H1 (cell line): ENCODE measurements at regions not wholly inside any gene's neighbourhood (a gene's known extent, or its start where the extent isn't known, plus 50 kb on each side); places are given as distances from the start of the nearest gene placed in this dataset.

ENCODE experiments used
- CTCF ChIA-PET: fragments of 300-600 bp; sonication (Branson Sonifier 250); formaldehyde crosslinking; loops from one replicate; lab custom pipeline; 2021; ENCODE audit not compliant: partially characterized antibody; lab: Charles Lee
- POLR2A ChIA-PET: fragments of 300-600 bp; sonication (Branson Sonifier 250); formaldehyde crosslinking; loops from one replicate; lab custom pipeline; 2021; ENCODE audit warnings: inconsistent platforms; ENCODE audit not compliant: partially characterized antibody; lab: Charles Lee
- DNase-seq, 2 experiments: peaks; one replicate each; pipeline versions ENCODE4 v3.0.0 to v3.0.0-alpha.2; 2010 to 2022; ENCODE audit warnings: low spot score in 2 of 2, low read depth in 1 of 2, mixed read lengths in 1 of 2
- FAIRE-seq: peaks from 2 replicates; lab custom pipeline; 2011; peaks lifted over from hg19 to GRCh38; lab: Jason Lieb, UNC
- H2AFZ ChIP-seq: 2 replicates; pipeline ENCODE4 v1.8.1; 2012; ENCODE audit warnings: low read length, inconsistent platforms
- H2AK5ac ChIP-seq: 2 replicates; pipeline ENCODE4 v1.6.1; 2013; ENCODE audit warnings: low read depth, low read length
- H2BK120ac ChIP-seq: replicated peaks from 2 replicates; pipeline ENCODE3; 2013; ENCODE audit warnings: low read depth, low read length, inconsistent platforms
- H2BK12ac ChIP-seq: 2 replicates; pipeline ENCODE4 v1.6.1; 2013; ENCODE audit warnings: low read depth, low read length
- H2BK15ac ChIP-seq: 2 replicates; pipeline ENCODE4 v1.6.1; 2013; ENCODE audit warnings: low read length
- H2BK20ac ChIP-seq: 2 replicates; pipeline ENCODE4 v1.6.1; 2013; ENCODE audit warnings: low read length
- H2BK5ac ChIP-seq: 2 replicates; pipeline ENCODE4 v1.6.1; 2013; ENCODE audit warnings: low read depth, low read length
- H3K14ac ChIP-seq: 2 replicates; pipeline ENCODE4 v1.6.1; 2013; ENCODE audit warnings: inconsistent platforms; ENCODE audit not compliant: insufficient read length
- H3K18ac ChIP-seq: 2 replicates; pipeline ENCODE4 v1.6.1; 2013; ENCODE audit warnings: low read length; ENCODE audit errors: extremely low read depth
- H3K23ac ChIP-seq: 2 replicates; pipeline ENCODE4 v1.6.1; 2013; ENCODE audit warnings: inconsistent platforms; ENCODE audit not compliant: insufficient read length
- H3K23me2 ChIP-seq: 2 replicates; pipeline ENCODE4 v1.6.1; 2013; ENCODE audit warnings: low read depth, low read length
- H3K27ac ChIP-seq: 2 replicates; pipeline ENCODE4 v1.6.1; 2011; ENCODE audit warnings: low read depth, low read length, inconsistent platforms
- H3K27me3 ChIP-seq, 4 experiments: replicated peaks in 1 of 4; 1 replicate in 1 of 4; 2 replicates in 3 of 4; pipeline versions ENCODE4 v1.6.1 to v1.8.1; 2011 to 2013; ENCODE audit warnings: low read length in 3 of 4, mild to moderate bottlenecking in 3 of 4, inconsistent platforms in 2 of 4, mixed read lengths in 2 of 4, moderate library complexity in 1 of 4; ENCODE audit not compliant: control insufficient read depth in 3 of 4, insufficient read depth in 3 of 4; ENCODE audit errors: extremely low read depth in 1 of 4
- H3K36me3 ChIP-seq, 4 experiments: 2 replicates each; pipeline versions ENCODE4 v1.6.1 to v1.8.1; 2011 to 2013; ENCODE audit warnings: mild to moderate bottlenecking in 4 of 4, low read length in 3 of 4, moderate library complexity in 2 of 4, control low read depth in 1 of 4, inconsistent platforms in 1 of 4; ENCODE audit not compliant: insufficient read depth in 4 of 4, control insufficient read depth in 2 of 4
- H3K4ac ChIP-seq: replicated peaks from 2 replicates; pipeline ENCODE3; 2013; ENCODE audit warnings: low read length, low read depth, mixed read lengths, inconsistent platforms; ENCODE audit not compliant: insufficient read length
- H3K4me1 ChIP-seq, 4 experiments: replicated peaks in 1 of 4; 1 replicate in 1 of 4; 2 replicates in 3 of 4; pipeline versions ENCODE4 v1.6.1 to v1.8.1; 2011 to 2013; ENCODE audit warnings: low read length in 3 of 4, inconsistent platforms in 2 of 4, mixed read lengths in 1 of 4; ENCODE audit not compliant: insufficient read depth in 4 of 4, control insufficient read depth in 3 of 4
- H3K4me2 ChIP-seq, 2 experiments: 2 replicates each; pipeline versions ENCODE4 v1.6.1 to v1.8.1; 2011 to 2013; ENCODE audit warnings: low read depth in 2 of 2, low read length in 2 of 2, control low read depth in 1 of 2, inconsistent platforms in 1 of 2, mild to moderate bottlenecking in 1 of 2; ENCODE audit not compliant: insufficient read depth in 1 of 2
- H3K4me3 ChIP-seq, 4 experiments: fragments of 200-600, 300-600 bp in 1 of 4; sonication (generic), shearing (Covaris generic), sonication (Bioruptor Twin) in 1 of 4; 2 replicates each; pipeline versions ENCODE4 v1.5.1 to v1.8.1; 2011 to 2016; ENCODE audit warnings: low read length in 4 of 4, low read depth in 3 of 4, control low read depth in 2 of 4, inconsistent platforms in 2 of 4, mild to moderate bottlenecking in 2 of 4, mixed read lengths in 1 of 4, moderate library complexity in 1 of 4; ENCODE audit not compliant: insufficient read depth in 2 of 4; ENCODE audit errors: extremely low read depth in 1 of 4
- H3K56ac ChIP-seq: replicated peaks from 2 replicates; pipeline ENCODE3; 2013; ENCODE audit warnings: low read depth, mild to moderate bottlenecking, mixed read lengths, low read length, inconsistent platforms; ENCODE audit not compliant: insufficient read length
- H3K79me1 ChIP-seq: 2 replicates; pipeline ENCODE4 v1.6.1; 2013; ENCODE audit warnings: low read depth, low read length, control low read depth
- H3K79me2 ChIP-seq, 2 experiments: 2 replicates each; pipeline versions ENCODE4 v1.6.1 to v1.8.1; 2012 to 2013; ENCODE audit warnings: low read length in 2 of 2, mild to moderate bottlenecking in 2 of 2, inconsistent platforms in 1 of 2; ENCODE audit not compliant: insufficient read depth in 2 of 2, control insufficient read depth in 1 of 2
- H3K9ac ChIP-seq, 4 experiments: replicated peaks in 1 of 4; 1 replicate in 1 of 4; 2 replicates in 3 of 4; pipeline versions ENCODE4 v1.6.1 to v1.8.1; 2011 to 2013; ENCODE audit warnings: low read depth in 3 of 4, low read length in 3 of 4, control low read depth in 2 of 4, mild to moderate bottlenecking in 2 of 4, moderate library complexity in 2 of 4, inconsistent platforms in 1 of 4; ENCODE audit errors: extremely low read depth in 1 of 4
- H3K9me3 ChIP-seq, 2 experiments: 2 replicates each; pipeline versions ENCODE4 v1.6.1 to v1.8.1; 2012 to 2013; ENCODE audit warnings: mild to moderate bottlenecking in 2 of 2, moderate library complexity in 2 of 2, control low read depth in 1 of 2, inconsistent platforms in 1 of 2, low read depth in 1 of 2, low read length in 1 of 2, mixed read lengths in 1 of 2; ENCODE audit not compliant: insufficient read depth in 2 of 2
- H4K20me1 ChIP-seq, 2 experiments: replicated peaks in 1 of 2; 2 replicates each; pipeline versions ENCODE3 to v1.8.1; 2011 to 2013; ENCODE audit warnings: inconsistent platforms in 2 of 2, low read length in 2 of 2, mild to moderate bottlenecking in 1 of 2; ENCODE audit not compliant: insufficient read depth in 2 of 2, control insufficient read depth in 1 of 2
- H4K5ac ChIP-seq: 2 replicates; pipeline ENCODE4 v1.6.1; 2013; ENCODE audit warnings: low read length, low read depth, mixed read lengths, inconsistent platforms; ENCODE audit not compliant: insufficient read length
- H4K8ac ChIP-seq: 2 replicates; pipeline ENCODE4 v1.8.0; 2013; ENCODE audit warnings: mild to moderate bottlenecking, moderate library complexity, low read length, inconsistent platforms; ENCODE audit not compliant: insufficient read depth; ENCODE audit errors: extremely low read depth
- H4K91ac ChIP-seq: replicated peaks from 2 replicates; pipeline ENCODE3; 2013; ENCODE audit warnings: low read length, mixed read lengths, inconsistent platforms; ENCODE audit not compliant: insufficient read length
- CTCF ChIP-seq, 3 experiments: IDR thresholded peaks; 1 replicate in 2 of 3; 2 replicates in 1 of 3; pipeline versions ENCODE4 v1.5.1 to v1.6.1; 2011; ENCODE audit warnings: low read length in 3 of 3, mild to moderate bottlenecking in 3 of 3, inconsistent platforms in 2 of 3, low read depth in 1 of 3, moderate library complexity in 1 of 3; ENCODE audit not compliant: insufficient read depth in 1 of 3; ENCODE audit errors: control extremely low read depth in 1 of 3
- KDM5A ChIP-seq: fragments of 200-600 bp; IDR thresholded peaks from 2 replicates; pipeline ENCODE4 v1.7.1; 2012; ENCODE audit warnings: mild to moderate bottlenecking, low read length, inconsistent platforms, mixed read lengths
- SP2 ChIP-seq: IDR thresholded peaks from 2 replicates; pipeline ENCODE4 v1.6.1; 2012; ENCODE audit warnings: mild to moderate bottlenecking, low read length, inconsistent platforms
- WGBS, 2 experiments: shearing (Covaris generic) in 1 of 2; methylation state at CpG; one replicate each; pipeline versions ENCODE4 v1.1.6 to v1.1.7; 2013 to 2015; ENCODE audit warnings: low lambda C conversion rate in 2 of 2, mixed read lengths in 2 of 2, inconsistent platforms in 1 of 2, low coverage in 1 of 2, missing lambda C conversion rate in 1 of 2; ENCODE audit not compliant: insufficient replicate concordance in 2 of 2, insufficient coverage in 1 of 2, insufficient read length in 1 of 2; ENCODE audit errors: extremely low coverage in 1 of 2, missing lambda C conversion rate in 1 of 2; 5-methylcytosine and 5-hydroxymethylcytosine counted together

DNA sequence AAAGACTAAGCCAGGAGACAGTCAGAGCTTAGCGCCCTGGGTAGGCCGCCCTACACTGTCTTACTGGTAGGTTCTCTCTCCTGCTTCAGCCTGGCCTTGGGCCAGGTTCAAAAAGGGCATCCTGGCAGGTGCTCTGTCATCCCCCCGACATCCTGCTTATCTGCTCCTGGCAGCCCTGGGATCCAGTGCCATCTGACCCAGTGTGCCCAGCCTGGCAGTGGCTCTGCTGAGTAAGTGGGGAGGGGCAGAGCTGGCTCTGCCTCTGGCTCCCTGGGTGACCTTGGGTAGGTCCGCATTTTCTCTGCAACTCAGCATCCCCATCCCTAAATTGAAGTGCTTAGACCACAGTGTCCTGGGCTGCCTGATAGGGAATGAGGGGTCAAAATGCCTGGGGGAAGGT lies 549.9 kb downstream of the PTPRU start:
- no peak for FAIRE-seq
- H3K56ac ChIP-seq, result no peak overlapping the region

More for the DNA sequence above, 549.9 kb downstream of the PTPRU start:
- Histone ChIP-seq H3K23me2 (no peaks in the 10 kb centered on the region), H3K79me2 (no peaks in the 10 kb centered on the region), H3K9ac (no peak overlapping the region), H3K27me3 (no peaks in the 10 kb centered on the region), H4K5ac (no peak overlapping the region), H3K79me1 (no peaks in the 10 kb centered on the region), H3K4me2 (no peak overlapping the region), H3K4ac (no peak overlapping the region), H3K27ac (no peak overlapping the region), H4K8ac (no peak overlapping the region), H2BK20ac (no peak overlapping the region), H3K23ac (no peak overlapping the region), H2BK120ac (no peak overlapping the region), H4K91ac (no peak overlapping the region), H3K9me3 (no peaks in the 10 kb centered on the region), H3K18ac (no peak overlapping the region), H2BK5ac (no peak overlapping the region), H2AFZ (no peak overlapping the region), H3K36me3 (no peaks in the 10 kb centered on the region), H2BK15ac (no peak overlapping the region), H4K20me1 (no peaks in the 10 kb centered on the region), H3K4me3 (no peak overlapping the region), H2BK12ac (no peak overlapping the region), H3K14ac (no peak overlapping the region), H3K4me1 (no peaks in the 10 kb centered on the region), H2AK5ac (no peak overlapping the region)
- WGBS, 2 experiments, result 91% methylated on average over 4 of the region's 4 CpGs; no CpG with 5 or more reads in 1 of the 2 experiments
- POLR2A ChIA-PET, result no interaction called here
- TF ChIP-seq CTCF (IDR thresholded peaks at IDR 0.05; ENCODE audit: control extremely low read depth in 1 of 3, insufficient read depth in 1 of 3, low read depth in 1 of 3, low read length in 3 of 3), result no peak
- no peak for TF ChIP-seq KDM5A
- TF ChIP-seq SP2, result no peak
- DNase-seq, result no peak
- CTCF ChIA-PET, result interaction anchor here (0.7 to 4.0 kb wide), 4 partner anchors 24 to 83 kb away, joined by 3 to 13 read pairs (median 4); no protein-coding TSS in a partner anchor
